ENCODE measurements at regions not wholly inside any gene's neighbourhood (a gene's known extent, or its start where the extent isn't known, plus 50 kb on each side); places are given as distances from the start of the nearest gene placed in this dataset.

GRCh38 chr20:50379049-50379990 lies 130.9 kb upstream of the PTPN1 start:
- TF ChIP-seq CTCF (IDR thresholded peaks at IDR 0.05; ENCODE audit: insufficient read depth, low read length, poor library complexity, severe bottlenecking) = no peak
- TF ChIP-seq EZH2phosphoT487 (conservative IDR thresholded peaks at IDR 0.05; ENCODE audit: low read length) = no peak

All from SU-DHL-6 (cell line).